ENCODE measurements at regions not wholly inside any gene's neighbourhood (a gene's known extent, or its start where the extent isn't known, plus 50 kb on each side); places are given as distances from the start of the nearest gene placed in this dataset.
A peak's percentile ranks its signal among the peaks of the same experiment; 100 is the strongest.
"Not testable (repeated sequence)": the region's sequence is repeated elsewhere in the genome, so short reads cannot be mapped to it uniquely, and the experiment has no call there.

DNA sequence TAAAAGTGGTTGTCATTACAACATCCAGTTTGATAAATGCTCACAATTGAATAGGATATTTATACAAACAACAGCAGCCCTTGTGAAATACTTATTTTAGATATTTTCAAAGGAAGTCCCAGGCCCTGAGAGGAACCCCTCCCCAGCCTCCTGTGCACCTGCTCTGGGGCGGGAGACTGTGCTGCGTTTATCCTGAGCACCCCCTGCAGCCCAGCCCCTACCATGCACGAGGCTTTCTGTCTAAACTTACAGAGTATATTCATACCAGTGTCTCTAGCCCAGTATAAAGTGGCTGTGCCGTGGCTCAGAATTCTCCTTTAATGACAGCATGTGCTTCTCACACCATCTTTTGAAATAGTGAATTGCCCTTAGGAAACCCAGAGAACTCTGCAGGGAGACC, 1084.3 kb downstream of the TMEM121 start:
- no peak for DNase-seq (ENCODE audit: low read depth)
- TF ChIP-seq, protein P1, sequence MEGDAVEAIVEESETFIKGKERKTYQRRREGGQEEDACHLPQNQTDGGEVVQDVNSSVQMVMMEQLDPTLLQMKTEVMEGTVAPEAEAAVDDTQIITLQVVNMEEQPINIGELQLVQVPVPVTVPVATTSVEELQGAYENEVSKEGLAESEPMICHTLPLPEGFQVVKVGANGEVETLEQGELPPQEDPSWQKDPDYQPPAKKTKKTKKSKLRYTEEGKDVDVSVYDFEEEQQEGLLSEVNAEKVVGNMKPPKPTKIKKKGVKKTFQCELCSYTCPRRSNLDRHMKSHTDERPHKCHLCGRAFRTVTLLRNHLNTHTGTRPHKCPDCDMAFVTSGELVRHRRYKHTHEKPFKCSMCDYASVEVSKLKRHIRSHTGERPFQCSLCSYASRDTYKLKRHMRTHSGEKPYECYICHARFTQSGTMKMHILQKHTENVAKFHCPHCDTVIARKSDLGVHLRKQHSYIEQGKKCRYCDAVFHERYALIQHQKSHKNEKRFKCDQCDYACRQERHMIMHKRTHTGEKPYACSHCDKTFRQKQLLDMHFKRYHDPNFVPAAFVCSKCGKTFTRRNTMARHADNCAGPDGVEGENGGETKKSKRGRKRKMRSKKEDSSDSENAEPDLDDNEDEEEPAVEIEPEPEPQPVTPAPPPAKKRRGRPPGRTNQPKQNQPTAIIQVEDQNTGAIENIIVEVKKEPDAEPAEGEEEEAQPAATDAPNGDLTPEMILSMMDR (IDR thresholded peaks at IDR 0.05; ENCODE audit: control insufficient read depth, extremely low read depth, insufficient read depth) = no peak
- H3K4me3 ChIP-seq (ENCODE audit: low read depth, low read length) = no peak overlapping the region

DNA sequence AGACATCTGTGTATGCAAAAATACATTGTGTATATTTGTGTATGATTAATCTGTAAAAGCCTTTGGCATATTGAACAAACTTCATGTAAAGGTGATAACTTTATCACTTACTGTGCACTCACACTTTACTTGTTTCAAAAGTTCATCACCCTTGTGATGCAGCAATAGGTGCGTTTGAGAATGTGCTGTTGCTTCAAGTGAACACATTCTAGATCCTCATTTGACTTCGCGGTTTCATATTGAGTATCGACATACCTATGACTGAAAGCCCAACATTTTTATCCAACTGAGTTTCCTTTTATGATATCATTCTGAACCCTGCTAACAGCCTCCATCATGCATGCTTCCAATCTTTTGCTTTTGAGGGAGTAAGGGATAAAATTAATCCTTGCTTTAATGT, 1086.9 kb downstream of the TMEM121 start:
- TF ChIP-seq, protein P1 (IDR thresholded peaks at IDR 0.05; ENCODE audit: control insufficient read depth, extremely low read depth, insufficient read depth) = no peak
- no peak overlapping the region for H3K4me3 ChIP-seq (ENCODE audit: low read depth, low read length)
- no peak for DNase-seq (ENCODE audit: low read depth)

DNA sequence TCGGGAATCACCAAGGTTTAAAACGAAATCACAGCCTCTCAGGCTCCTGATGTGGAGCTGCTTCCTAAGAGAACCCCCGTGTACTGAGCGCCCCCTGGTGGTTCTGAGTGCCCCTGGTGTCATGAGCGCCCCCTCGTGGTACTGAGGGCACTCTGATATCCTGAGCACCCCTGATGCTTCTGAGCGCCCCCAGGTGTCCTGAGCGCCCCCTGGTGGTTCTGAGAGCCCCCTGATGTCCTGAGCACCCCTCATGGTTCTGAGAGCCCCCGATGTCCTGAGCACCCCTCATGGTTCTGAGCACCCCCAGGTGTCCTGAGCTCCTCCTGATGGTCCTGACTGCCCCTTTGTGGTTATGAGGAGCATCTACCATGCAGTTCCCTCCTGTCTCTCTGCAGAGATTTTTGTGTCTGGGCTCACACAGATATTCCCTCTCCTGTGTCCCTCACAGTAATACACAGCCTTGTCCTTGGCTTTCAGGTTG, 1092.1 kb downstream of the TMEM121 start:
- not testable (repeated sequence) for H3K4me3 ChIP-seq (ENCODE audit: low read depth, low read length); DNase-seq (ENCODE audit: low read depth)
- TF ChIP-seq, protein P1 (IDR thresholded peaks at IDR 0.05; ENCODE audit: control insufficient read depth, extremely low read depth, insufficient read depth) = peak; percentile 58

DNA sequence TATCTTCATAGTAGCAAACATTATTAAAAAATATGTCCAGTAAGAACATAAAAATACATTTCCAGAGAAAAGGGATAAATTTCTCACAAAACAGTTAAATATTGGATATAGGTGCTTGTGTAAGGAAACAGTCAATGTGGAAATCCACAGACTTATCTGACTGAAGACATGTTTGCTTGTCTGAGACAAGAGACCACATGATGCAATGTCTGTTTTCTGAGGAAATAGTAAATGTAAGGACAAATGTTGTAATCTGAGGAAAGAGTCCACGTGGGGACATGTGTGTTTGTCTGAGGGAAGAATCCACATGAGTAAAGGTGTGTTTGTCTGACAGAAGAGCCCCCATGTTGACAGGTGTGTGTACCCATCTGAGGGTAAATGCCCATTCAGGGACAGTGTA, 1093.2 kb downstream of the TMEM121 start:
- H3K4me3 ChIP-seq (ENCODE audit: low read depth, low read length) = no peak overlapping the region
- TF ChIP-seq, protein P1 (IDR thresholded peaks at IDR 0.05; ENCODE audit: control insufficient read depth, extremely low read depth, insufficient read depth) = no peak
- no peak for DNase-seq (ENCODE audit: low read depth)

DNA sequence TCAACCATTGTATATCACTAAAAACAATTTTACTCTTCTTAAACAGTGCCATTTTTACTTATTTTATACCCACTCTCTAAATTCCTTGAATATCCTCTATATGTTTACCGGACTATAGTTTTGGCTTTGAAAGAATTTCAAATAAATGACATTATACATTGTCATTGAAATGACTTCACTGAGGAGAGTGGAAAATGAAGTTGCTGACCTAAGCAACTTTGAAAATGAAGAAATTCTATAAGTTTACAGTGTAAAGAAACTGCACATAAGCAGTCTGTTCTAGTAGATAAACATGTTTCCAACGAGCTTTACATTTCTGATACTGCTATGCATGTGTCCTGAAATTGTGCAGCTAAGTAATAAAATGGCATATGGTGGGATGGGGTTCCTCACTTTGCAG, 1094.0 kb downstream of the TMEM121 start:
- no peak overlapping the region for H3K4me3 ChIP-seq (ENCODE audit: low read depth, low read length)
- DNase-seq (ENCODE audit: low read depth) = no peak
- TF ChIP-seq, protein P1 (IDR thresholded peaks at IDR 0.05; ENCODE audit: control insufficient read depth, extremely low read depth, insufficient read depth) = no peak

DNA sequence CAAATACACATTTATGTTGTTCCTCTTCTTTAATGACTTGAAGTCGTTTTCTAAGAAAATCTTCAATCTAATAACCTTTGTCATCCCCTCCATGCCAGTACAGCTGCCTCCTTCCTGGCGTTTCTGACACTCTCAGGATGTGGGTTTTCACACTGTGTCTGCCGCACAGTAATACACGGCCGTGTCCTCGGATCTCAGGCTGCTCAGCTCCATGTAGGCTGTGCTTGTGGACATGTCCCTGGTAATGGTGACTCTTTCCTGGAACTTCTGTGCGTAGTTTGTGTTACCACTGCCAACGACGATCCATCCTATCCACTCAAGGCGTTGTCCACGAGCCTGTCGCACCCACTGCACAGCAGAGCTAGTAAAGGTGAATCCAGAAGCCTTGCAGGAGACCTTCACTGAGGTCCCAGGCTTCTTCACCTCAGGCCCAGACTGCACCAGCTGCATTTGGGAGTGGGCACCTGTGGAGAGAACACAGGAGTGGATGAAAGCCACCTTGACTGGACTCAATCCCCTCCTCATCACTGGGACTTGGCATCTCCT, 1095.9 kb downstream of the TMEM121 start:
- TF ChIP-seq, protein P1 (IDR thresholded peaks at IDR 0.05; ENCODE audit: control insufficient read depth, extremely low read depth, insufficient read depth) = no peak
- H3K4me3 ChIP-seq (ENCODE audit: low read depth, low read length) = no peak overlapping the region
- DNase-seq (ENCODE audit: low read depth) = no peak

DNA sequence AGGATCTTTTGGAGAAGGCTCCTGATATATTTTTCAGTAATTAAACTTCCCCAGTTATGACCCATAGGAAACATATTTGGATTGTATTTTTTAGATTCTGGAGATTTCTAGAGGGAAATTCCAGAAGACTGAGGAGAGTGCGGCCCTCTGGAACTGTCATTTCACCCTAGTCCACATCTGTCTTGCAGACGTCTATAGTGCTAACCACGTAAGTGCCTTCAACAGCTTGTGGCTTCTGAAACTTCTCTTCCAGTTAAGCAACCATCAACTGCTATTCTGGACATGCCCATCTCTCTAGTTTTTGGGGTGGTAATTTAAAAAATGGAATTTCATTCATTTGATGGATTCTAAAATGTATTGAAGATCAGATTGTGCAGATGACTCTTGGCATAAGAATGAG, 1098.8 kb downstream of the TMEM121 start:
- DNase-seq (ENCODE audit: low read depth) = no peak
- TF ChIP-seq, protein P1 (IDR thresholded peaks at IDR 0.05; ENCODE audit: control insufficient read depth, extremely low read depth, insufficient read depth) = no peak

DNA sequence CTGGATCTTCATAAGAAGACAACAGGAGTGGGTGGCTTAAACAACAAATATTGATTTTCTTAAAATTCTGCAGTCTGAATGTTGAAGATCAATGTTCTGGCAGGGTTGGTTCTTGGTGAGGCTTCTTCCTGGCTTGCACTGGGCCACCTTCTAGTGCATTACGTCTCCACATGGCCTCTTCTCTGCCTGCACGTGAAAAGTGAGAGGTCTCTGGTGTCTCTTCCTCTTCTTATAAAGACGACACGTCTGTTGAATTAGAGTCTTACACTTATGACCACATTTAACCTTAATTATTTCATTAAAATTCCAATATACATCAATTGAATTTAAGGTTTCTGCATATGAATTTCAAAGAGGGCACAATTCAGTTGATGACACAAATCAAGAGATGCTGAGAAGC, 1100.1 kb downstream of the TMEM121 start:
- H3K4me3 ChIP-seq (ENCODE audit: low read depth, low read length); DNase-seq (ENCODE audit: low read depth): not testable (repeated sequence)

More for the DNA sequence above, 1098.8 kb downstream of the TMEM121 start:
- no peak overlapping the region for H3K4me3 ChIP-seq (ENCODE audit: low read depth, low read length)
